Pancreas (tissue), 10 donors: ENCODE measurements at regions not wholly inside any gene's neighbourhood (a gene's known extent, or its start where the extent isn't known, plus 50 kb on each side); places are given as distances from the start of the nearest gene placed in this dataset.

Experiments used
- ATAC-seq, 4 donors: fragments of 200-7000 bp; cut with Tn5 transposase; one replicate each; pipeline versions ENCODE4 v1.8.0 to v1.9.1; 2020; ENCODE audit warnings: mild to moderate bottlenecking in 4 of 4, moderate library complexity in 4 of 4
- DNase-seq, 6 donors: peaks; one replicate each; pipeline ENCODE4 v3.0.0-alpha.2; 2020
- FAIRE-seq: peaks from 2 replicates; lab custom pipeline; 2012; peaks lifted over from hg19 to GRCh38; lab: Jason Lieb, UNC
- H3K27ac ChIP-seq, 4 donors: fragments of 200-600 bp; sonication (generic); 1 replicate in 3 of 4; 2 replicates in 1 of 4; pipeline versions ENCODE4 v1.5.0 to v1.8.0; 2020
- H3K27me3 ChIP-seq, 4 donors: fragments of 200-600 bp; one replicate each; pipeline ENCODE4 v1.8.0; 2021
- H3K36me3 ChIP-seq, 3 donors: fragments of 200-600 bp; sonication (generic) in 1 of 3; one replicate each; pipeline versions ENCODE4 v1.5.0 to v1.8.0; 2020 to 2021
- H3K4me1 ChIP-seq, 3 donors: fragments of 200-600 bp; one replicate each; pipeline ENCODE4 v1.8.0; 2021
- H3K4me3 ChIP-seq, 4 donors: fragments of 200-600 bp; sonication (generic) in 2 of 4; one replicate each; pipeline versions ENCODE4 v1.5.0 to v1.8.0; 2020 to 2021
- H3K9me3 ChIP-seq, 4 donors: fragments of 200-600 bp; one replicate each; pipeline ENCODE4 v1.8.0; 2021
- CTCF ChIP-seq, 4 donors: fragments of 200-600 bp; sonication (generic) in 3 of 4; IDR thresholded peaks; one replicate each; pipeline versions ENCODE4 v1.5.0 to v1.8.0; 2021; ENCODE audit warnings: antibody characterized with exemption in 4 of 4
- WGBS, 2 donors: extraction: QIAGEN DNeasy Blood & Tissue Kit; methylation state at CpG; one replicate each; pipeline ENCODE4 v1.1.7; 2013; 5-methylcytosine and 5-hydroxymethylcytosine counted together
- intact Hi-C, 3 donors: fragments of 100-400 bp; cut with DNase I; formaldehyde crosslinking; loops; one replicate each; pipeline versions ENCODE4 v1.11.1 to v1.14.2; 2022
- donor health status: healthy with polysubstance abuse.
- donor health status: DM: no; HTN: no; CAD: no; lungs with moderate emphysema.
- donor health status: DM: no; HTN: no; CAD: no.
- donor health status: control.
- donor health status: control.
- donor health status: Bipolar disorder and iron deficiency.
- donor health status: DM: yes; HTN: yes; CAD: no.
- donor health status: DM: no; HTN: no; CAD: no.
- donor health status: DM: no; HTN: no; CAD: no.
- donor health status: DM: yes; HTN: yes; CAD: no.

GRCh38 chr14:97344666-97345065 lies 547.5 kb downstream of the VRK1 start:
- Histone ChIP-seq H3K27me3 (no peaks in the 10 kb centered on the region), H3K27ac (no peak overlapping the region), H3K4me1 (no peaks in the 10 kb centered on the region), H3K9me3 (no peaks in the 10 kb centered on the region), H3K4me3 (no peak overlapping the region), H3K36me3 (no peaks in the 10 kb centered on the region)
- 90 to 94% methylated on average over 4 of the region's 4 CpGs for WGBS, 2 donors
- FAIRE-seq = no peak
- DNase-seq = no peak
- intact Hi-C loops = no loop called here
- TF ChIP-seq CTCF (IDR thresholded peaks at IDR 0.05) = no peak
- no peak for ATAC-seq

GRCh38 chr14:97346675-97347074 lies 549.5 kb downstream of the VRK1 start:
- ATAC-seq (no peak), FAIRE-seq (no peak), DNase-seq (no peak)
- intact Hi-C loops = no loop called here
- H3K36me3 ChIP-seq = no peaks in the 10 kb centered on the region
- 56 to 86% methylated on average over 3 of the region's 3 CpGs for whole genome bisulfite sequencing, 2 donors
- TF ChIP-seq CTCF (IDR thresholded peaks at IDR 0.05) = no peak
- no peak overlapping the region for H3K4me3 ChIP-seq
- peaks cover 0 to 3% (median 0%) of the 10 kb centered on the region in 3 donors for H3K4me1 ChIP-seq
- H3K27me3 ChIP-seq = no peaks in the 10 kb centered on the region
- H3K27ac ChIP-seq = no peak overlapping the region
- no peaks in the 10 kb centered on the region for H3K9me3 ChIP-seq

GRCh38 chr14:97349463-97349862 lies 552.3 kb downstream of the VRK1 start:
- ATAC-seq = no peak
- WGBS, 2 donors = 45 to 51% methylated on average over 3 of the region's 3 CpGs
- intact Hi-C loops = no loop called here
- no peak for TF ChIP-seq CTCF (IDR thresholded peaks at IDR 0.05)
- H3K4me1 ChIP-seq = peaks cover 0 to 3% (median 0%) of the 10 kb centered on the region in 3 donors
- H3K4me3 ChIP-seq = no peak overlapping the region
- H3K27me3 ChIP-seq = no peaks in the 10 kb centered on the region
- FAIRE-seq = no peak
- no peaks in the 10 kb centered on the region for H3K36me3 ChIP-seq
- no peaks in the 10 kb centered on the region for H3K9me3 ChIP-seq
- DNase-seq = no peak
- H3K27ac ChIP-seq = no peak overlapping the region

GRCh38 chr14:97349946-97350345 lies 552.8 kb downstream of the VRK1 start:
- Histone ChIP-seq H3K9me3 (no peaks in the 10 kb centered on the region), H3K27ac (no peak overlapping the region), H3K36me3 (no peaks in the 10 kb centered on the region), H3K4me3 (no peak overlapping the region), H3K4me1 (peaks cover 0 to 3% (median 0%) of the 10 kb centered on the region in 3 donors), H3K27me3 (no peaks in the 10 kb centered on the region)
- ATAC-seq (no peak), FAIRE-seq (no peak), DNase-seq (no peak)
- 79 to 91% methylated on average over 3 of the region's 3 CpGs for WGBS, 2 donors
- no peak for TF ChIP-seq CTCF (IDR thresholded peaks at IDR 0.05)
- intact Hi-C loops = no loop called here

- FAIRE-seq (no peak), ATAC-seq (no peak), DNase-seq (no peak)
- H3K36me3 ChIP-seq = no peaks in the 10 kb centered on the region
- peak overlapping the region in 2 of 4 donors; percentile 48 to 72 for H3K27ac ChIP-seq
- H3K4me3 ChIP-seq = no peak overlapping the region
- no peaks in the 10 kb centered on the region for H3K27me3 ChIP-seq
- peaks cover 0 to 3% (median 0%) of the 10 kb centered on the region in 3 donors for H3K4me1 ChIP-seq
- no peaks in the 10 kb centered on the region for H3K9me3 ChIP-seq
- intact Hi-C loops = no loop called here
- WGBS, 2 donors = 82 to 86% methylated on average over 2 of the region's 2 CpGs
- TF ChIP-seq CTCF (IDR thresholded peaks at IDR 0.05) = no peak
Measured at GRCh38 chr14:97350415-97350814, 553.2 kb downstream of the VRK1 start.
